ENCODE measurements at regions not wholly inside any gene's neighbourhood (a gene's known extent, or its start where the extent isn't known, plus 50 kb on each side); places are given as distances from the start of the nearest gene placed in this dataset.
A peak's percentile ranks its signal among the peaks of the same experiment; 100 is the strongest.

- H3K4me1 ChIP-seq (ENCODE audit: control insufficient read depth, insufficient read depth, low read length) = peaks cover 9% of the 10 kb centered on the region
- no peak overlapping the region for H4K5ac ChIP-seq (ENCODE audit: low read depth, low read length)
- POLR2A ChIA-PET (ENCODE audit: unreplicated experiment) = no interaction called here
- no peak overlapping the region for H3K4me2 ChIP-seq (ENCODE audit: low read depth, low read length)
- H3K4ac ChIP-seq (ENCODE audit: low read depth, low read length) = no peak overlapping the region
- no peak overlapping the region for H3K23ac ChIP-seq (ENCODE audit: low read depth, low read length)
- H3K27me3 ChIP-seq (ENCODE audit: control insufficient read depth, insufficient read depth, low read length) = no peaks in the 10 kb centered on the region
- no peak overlapping the region for H4K8ac ChIP-seq (ENCODE audit: low read depth in 2 of 2, low read length in 2 of 2)
- H2AFZ ChIP-seq (replicated peaks; ENCODE audit: low read length, poor library complexity) = no peak overlapping the region
- dilution Hi-C loops (cut with HindIII; ENCODE audit: low sequenced_read_pairs, unreplicated experiment) (no loop called here), in situ Hi-C loops (cut with MboI; ENCODE audit: low sequenced_read_pairs) (no loop called here), intact Hi-C loops (cut with micrococcal nuclease) (no loop called here)
- no peak overlapping the region for H3K14ac ChIP-seq (replicated peaks; ENCODE audit: low read depth, low read length)
- H4K20me1 ChIP-seq (ENCODE audit: insufficient read depth, low read length) = no peaks in the 10 kb centered on the region
- H2BK20ac ChIP-seq (ENCODE audit: low read depth, low read length) = peak overlapping the region; percentile 86; the same call in 1 of the 2 replicates
- CTCF ChIA-PET = no interaction called here
- H3K4me3 ChIP-seq (ENCODE audit: insufficient read depth, low read depth, low read length) = no peak overlapping the region
- WGBS, 2 experiments (ENCODE audit: extremely low coverage in 2 of 2, insufficient read length in 1 of 2) = no CpG with 5 or more reads among the region's 2 CpGs
- H4K91ac ChIP-seq (ENCODE audit: insufficient read depth, low read depth, low read length) = no peak overlapping the region
- H3K9me3 ChIP-seq (ENCODE audit: control insufficient read depth, insufficient read depth, low read length) = no peaks in the 10 kb centered on the region
- H2BK15ac ChIP-seq (ENCODE audit: low read depth, low read length) = no peak overlapping the region; the same call in 2 of the 3 replicates
- H3K9me1 ChIP-seq (ENCODE audit: insufficient read depth, low read length) = peaks cover 7% of the 10 kb centered on the region; the same call in 1 of the 2 replicates
- ATAC-seq (ENCODE audit: low read depth) (peak; percentile 91), DNase-seq (peak; percentile 75)
- no TSS peak for BruUV-seq (replicated peaks)
- H2BK120ac ChIP-seq (ENCODE audit: low read depth, low read length) = no peak overlapping the region
- H2AK5ac ChIP-seq (ENCODE audit: low read depth, low read length) = no peak overlapping the region
- no peak overlapping the region for H3K27ac ChIP-seq (ENCODE audit: insufficient read depth, low read length)
- H2BK5ac ChIP-seq (ENCODE audit: low read depth, low read length, poor library complexity, severe bottlenecking) = peak overlapping the region; percentile 63
- H3K79me1 ChIP-seq (ENCODE audit: low read depth in 1 of 2, low read length in 2 of 2) = no peaks in the 10 kb centered on the region
- H3K56ac ChIP-seq (ENCODE audit: extremely low read depth, insufficient read depth, low read length) = no peak overlapping the region
- H3K18ac ChIP-seq (ENCODE audit: low read depth, low read length) = no peak overlapping the region
- TF ChIP-seq RCOR1 (IDR thresholded peaks at IDR 0.05; ENCODE audit: insufficient replicate concordance, low read length) = no peak
- TF ChIP-seq MXI1 (IDR thresholded peaks at IDR 0.05; ENCODE audit: borderline replicate concordance, low read depth, low read length) = no peak
- no peak for TF ChIP-seq POLR2A (IDR thresholded peaks at IDR 0.05; ENCODE audit: low read depth, low read length)
- TF ChIP-seq MAFK (IDR thresholded peaks at IDR 0.05; ENCODE audit: low read depth, low read length) = no peak
- TF ChIP-seq CEBPB (IDR thresholded peaks at IDR 0.05; ENCODE audit: low read depth, low read length) = no peak
- no peak for TF ChIP-seq RFX5 (IDR thresholded peaks at IDR 0.05; ENCODE audit: low read depth, low read length)
- no peak for TF ChIP-seq USF2 (IDR thresholded peaks at IDR 0.05; ENCODE audit: low read depth, low read length)
- no peak for TF ChIP-seq CTCF (conservative IDR thresholded peaks at IDR 0.05; ENCODE audit: low read depth, low read length)
- TF ChIP-seq CHD1 (IDR thresholded peaks at IDR 0.05; ENCODE audit: low read depth, low read length) = no peak
- no peak for TF ChIP-seq RAD21 (IDR thresholded peaks at IDR 0.05; ENCODE audit: low read length)
- TF ChIP-seq SMC3 (IDR thresholded peaks at IDR 0.05; ENCODE audit: low read depth, low read length) = no peak
- TF ChIP-seq FOS (IDR thresholded peaks at IDR 0.05; ENCODE audit: low read depth, low read length) = no peak
- TF ChIP-seq MAZ (IDR thresholded peaks at IDR 0.05; ENCODE audit: borderline replicate concordance, low read depth, low read length) = no peak
- TF ChIP-seq NFE2L2 (IDR thresholded peaks at IDR 0.05; ENCODE audit: low read depth, low read length) = no peak
- H3K36me3 ChIP-seq (ENCODE audit: control insufficient read depth, insufficient read depth, low read length) = no peaks in the 10 kb centered on the region
- no peak overlapping the region for H2AK9ac ChIP-seq (replicated peaks; ENCODE audit: low read depth, low read length, poor library complexity)
- H3K9ac ChIP-seq (ENCODE audit: low read depth, low read length) = no peak overlapping the region
Measured at GRCh38 chr12:20097626-20098025, 270.7 kb upstream of the PDE3A start.
